Ascending aorta (tissue), 2 donors: ENCODE measurements at regions not wholly inside any gene's neighbourhood (a gene's known extent, or its start where the extent isn't known, plus 50 kb on each side); places are given as distances from the start of the nearest gene placed in this dataset.

Source experiments
- DNase-seq, 2 donors: peaks; one replicate each; pipeline ENCODE4 v3.0.0-alpha.2; 2019; ENCODE audit warnings: low spot score in 2 of 2
- H3K27ac ChIP-seq, 2 donors: fragments of 200-600 bp; sonication (generic); one replicate each; pipeline ENCODE4 v1.5.1; 2016 to 2017; ENCODE audit warnings: mild to moderate bottlenecking in 1 of 2
- H3K27me3 ChIP-seq: fragments of 200-600 bp; sonication (generic); one replicate; pipeline ENCODE4 v1.5.1; 2017
- H3K36me3 ChIP-seq, 2 donors: fragments of 200-600 bp; sonication (generic); one replicate each; pipeline ENCODE4 v1.5.1; 2016
- H3K4me1 ChIP-seq, 2 donors: fragments of 200-600 bp; sonication (generic); one replicate each; pipeline ENCODE4 v1.5.1; 2016 to 2017; ENCODE audit warnings: mild to moderate bottlenecking in 1 of 2
- H3K4me3 ChIP-seq, 2 donors: fragments of 200-600 bp; sonication (generic); one replicate each; pipeline ENCODE4 v1.5.1; 2016 to 2017; ENCODE audit warnings: mild to moderate bottlenecking in 1 of 2
- H3K9me3 ChIP-seq, 2 donors: fragments of 200-600 bp; sonication (generic); one replicate each; pipeline ENCODE4 v1.5.1; 2016
- CTCF ChIP-seq, 3 experiments: fragments of 200-600 bp in 2 of 3; fragments of 450-650 bp in 1 of 3; sonication (generic) in 2 of 3; IDR thresholded peaks; one replicate each; pipeline ENCODE4 v1.5.1; 2016 to 2019; ENCODE audit warnings: antibody characterized with exemption in 3 of 3, mild to moderate bottlenecking in 1 of 3, moderate library complexity in 1 of 3
- intact Hi-C: fragments of 100-400 bp; cut with DNase I; formaldehyde crosslinking; loops from one replicate; pipeline ENCODE4 v1.15.1; 2023

DNA sequence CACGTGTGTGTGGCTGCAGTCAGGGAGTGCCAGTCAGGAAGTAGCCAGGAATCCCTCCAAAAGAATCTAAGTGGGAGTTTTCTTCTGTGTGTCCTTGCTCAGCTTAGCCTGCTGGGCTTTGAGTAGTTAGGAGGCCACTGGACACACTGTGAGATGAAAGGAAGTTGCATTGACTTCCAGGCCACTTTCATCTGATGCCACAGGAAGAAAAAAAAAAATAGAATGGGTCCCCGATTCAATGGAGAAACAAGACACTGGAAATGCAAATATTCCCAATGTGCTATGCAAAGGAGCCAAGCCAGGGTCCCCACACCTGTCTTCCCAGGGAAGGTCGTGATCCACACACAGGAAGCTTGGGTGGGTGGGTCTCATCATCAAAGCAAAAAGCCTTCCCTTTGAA, 95.6 kb upstream of the E2F8 start:
- H3K27me3 ChIP-seq: no peaks in the 10 kb centered on the region
- H3K9me3 ChIP-seq: no peaks in the 10 kb centered on the region
- H3K36me3 ChIP-seq: no peaks in the 10 kb centered on the region
- intact Hi-C loops: no loop called here
- H3K4me1 ChIP-seq: no peaks in the 10 kb centered on the region
- H3K4me3 ChIP-seq: no peak overlapping the region
- DNase-seq: no peak
- no peak for TF ChIP-seq CTCF (IDR thresholded peaks at IDR 0.05)
- H3K27ac ChIP-seq: no peak overlapping the region

DNA sequence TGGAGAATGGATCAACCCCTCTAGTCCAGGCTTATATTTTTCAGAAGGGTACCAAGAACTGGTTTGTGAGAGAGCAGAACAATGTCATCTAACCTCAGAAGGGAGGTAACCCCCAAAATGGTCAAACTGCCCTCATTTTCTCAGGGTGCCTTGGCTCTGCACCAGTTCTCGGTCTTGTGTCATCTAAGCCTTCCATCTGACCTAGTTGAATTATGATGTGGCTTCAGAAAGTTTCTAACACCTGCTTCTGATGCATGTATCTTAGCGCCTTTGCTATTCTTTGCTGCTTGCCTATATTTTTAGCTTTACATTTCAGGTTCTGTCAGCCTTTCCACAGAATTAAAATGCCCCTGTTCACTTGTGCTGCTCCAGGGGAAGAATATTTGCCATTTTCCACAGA, 91.7 kb upstream of the E2F8 start:
- intact Hi-C loops: no loop called here

DNA sequence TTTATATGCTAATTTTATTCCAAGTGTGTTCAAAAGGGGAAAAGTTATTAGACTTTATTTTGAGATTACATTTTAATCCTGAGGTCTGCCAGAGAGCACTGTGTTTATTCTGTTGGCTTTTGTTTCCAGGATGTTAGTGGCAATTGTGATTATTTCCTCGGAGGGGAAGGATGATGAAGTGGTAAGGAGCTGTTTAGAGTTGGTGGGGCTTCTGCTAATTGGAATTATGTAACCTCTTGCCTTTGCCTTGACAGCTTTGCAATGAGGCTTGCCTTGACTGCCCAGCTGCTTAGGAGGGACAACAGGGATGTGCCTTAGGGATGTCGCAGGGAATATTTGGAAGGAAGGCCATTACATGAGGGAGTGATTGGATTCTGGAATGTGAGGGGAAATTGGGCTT, 89.7 kb upstream of the E2F8 start:
- Histone ChIP-seq H3K36me3 (no peaks in the 10 kb centered on the region), H3K27me3 (no peaks in the 10 kb centered on the region), H3K27ac (no peak overlapping the region), H3K9me3 (no peaks in the 10 kb centered on the region), H3K4me1 (no peaks in the 10 kb centered on the region), H3K4me3 (no peak overlapping the region)
- intact Hi-C loops: no loop called here
- DNase-seq: no peak
- TF ChIP-seq CTCF (IDR thresholded peaks at IDR 0.05): no peak

More for the DNA sequence above, 91.7 kb upstream of the E2F8 start:
- Histone ChIP-seq H3K4me1 (no peaks in the 10 kb centered on the region), H3K9me3 (no peaks in the 10 kb centered on the region), H3K36me3 (no peaks in the 10 kb centered on the region), H3K27me3 (no peaks in the 10 kb centered on the region), H3K4me3 (no peak overlapping the region), H3K27ac (no peak overlapping the region)
- no peak for TF ChIP-seq CTCF (IDR thresholded peaks at IDR 0.05)
- no peak for DNase-seq

- no peak overlapping the region for H3K27ac ChIP-seq
- H3K36me3 ChIP-seq: no peaks in the 10 kb centered on the region
- no peak for TF ChIP-seq CTCF (IDR thresholded peaks at IDR 0.05)
- H3K27me3 ChIP-seq: no peaks in the 10 kb centered on the region
- no peak for DNase-seq
- H3K4me3 ChIP-seq: no peak overlapping the region
- H3K4me1 ChIP-seq: no peaks in the 10 kb centered on the region
- intact Hi-C loops: no loop called here
- H3K9me3 ChIP-seq: no peaks in the 10 kb centered on the region
Observed at GRCh38 chr11:19329970-19330369, 89.2 kb upstream of the E2F8 start.

DNA sequence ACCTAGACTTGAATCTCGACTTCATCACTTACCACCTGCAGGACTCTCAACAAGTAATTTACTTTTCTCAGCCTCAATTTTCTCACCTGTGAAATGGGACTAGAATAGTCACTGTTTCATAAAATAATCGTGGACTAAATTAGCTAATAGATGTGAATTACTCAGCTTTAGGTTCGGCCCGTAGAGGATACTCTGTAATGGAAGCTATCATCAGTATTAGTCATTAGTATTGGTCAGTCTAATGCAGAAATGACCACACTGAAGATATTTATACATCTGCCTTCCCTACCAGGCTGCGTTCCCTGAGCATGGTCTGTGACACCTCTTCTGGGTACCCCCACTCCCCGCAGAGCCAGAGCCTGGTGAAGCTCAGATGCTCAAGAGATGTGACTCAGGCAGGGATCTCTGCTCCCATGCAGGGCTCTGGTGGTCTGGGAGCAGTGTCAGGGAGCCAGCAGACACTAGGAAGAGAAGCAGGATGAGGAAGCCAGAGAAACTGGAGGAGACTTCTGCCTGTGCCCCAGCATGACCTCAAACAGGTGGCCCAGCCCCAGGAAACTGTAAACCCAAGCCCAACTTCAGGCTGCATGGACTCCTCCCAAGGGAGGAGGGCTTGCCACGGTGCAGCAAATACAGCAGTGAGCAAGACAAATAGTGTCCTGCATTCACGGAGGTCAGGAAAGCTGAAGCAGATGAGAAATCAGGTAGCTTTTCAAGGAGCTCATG, 88.0 kb upstream of the E2F8 start:
- Histone ChIP-seq H3K27me3 (no peaks in the 10 kb centered on the region), H3K27ac (no peak overlapping the region), H3K36me3 (no peaks in the 10 kb centered on the region), H3K4me1 (no peaks in the 10 kb centered on the region), H3K9me3 (no peaks in the 10 kb centered on the region), H3K4me3 (no peak overlapping the region)
- intact Hi-C loops: no loop called here
- no peak for TF ChIP-seq CTCF (IDR thresholded peaks at IDR 0.05)
- no peak for DNase-seq

DNA sequence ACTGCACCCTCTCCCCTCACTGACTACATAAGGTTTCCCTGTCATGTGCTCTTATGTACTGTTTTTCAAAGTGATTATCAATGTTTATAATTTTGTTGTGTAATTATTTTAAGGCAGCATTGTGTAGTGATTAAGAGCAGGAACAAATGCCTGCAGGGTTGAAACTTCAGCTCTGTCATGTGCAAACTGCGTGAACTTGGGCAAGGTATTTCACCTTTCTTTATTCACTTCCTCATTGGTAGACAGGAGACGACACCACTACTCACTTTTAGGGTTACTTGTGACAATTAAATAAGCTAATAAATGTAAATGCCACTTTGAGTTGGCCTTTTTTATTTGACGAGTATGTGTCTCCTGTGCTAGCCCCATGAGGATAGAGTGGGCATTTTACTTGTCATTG, 86.5 kb upstream of the E2F8 start:
- no peak for DNase-seq
- H3K4me3 ChIP-seq: no peak overlapping the region
- no peaks in the 10 kb centered on the region for H3K9me3 ChIP-seq
- no peaks in the 10 kb centered on the region for H3K27me3 ChIP-seq
- no peaks in the 10 kb centered on the region for H3K36me3 ChIP-seq
- no peak for TF ChIP-seq CTCF (IDR thresholded peaks at IDR 0.05)
- intact Hi-C loops: no loop called here
- no peaks in the 10 kb centered on the region for H3K4me1 ChIP-seq
- H3K27ac ChIP-seq: no peak overlapping the region
